Spleen (tissue), 11 donors: ENCODE measurements at regions not wholly inside any gene's neighbourhood (a gene's known extent, or its start where the extent isn't known, plus 50 kb on each side); places are given as distances from the start of the nearest gene placed in this dataset.
"Not testable (repeated sequence)": the region's sequence is repeated elsewhere in the genome, so short reads cannot be mapped to it uniquely, and the experiment has no call there.

Source experiments
- DNase-seq: peaks from one replicate; pipeline ENCODE4 v3.0.0-alpha.2; 2020
- H3K27ac ChIP-seq, 8 donors: fragments of 200-600 bp; sonication (generic) in 7 of 8; 1 replicate in 4 of 8; 2 replicates in 4 of 8; pipeline versions ENCODE4 v1.5.0 to v1.8.0; 2016 to 2021; ENCODE audit warnings: inconsistent platforms in 4 of 8, mild to moderate bottlenecking in 4 of 8, moderate library complexity in 1 of 8
- H3K27me3 ChIP-seq, 7 donors: fragments of 200-600 bp; sonication (generic) in 6 of 7; replicated peaks in 1 of 7; 1 replicate in 4 of 7; 2 replicates in 3 of 7; pipeline versions ENCODE4 v1.5.0 to v1.8.0; 2016 to 2021; ENCODE audit warnings: inconsistent platforms in 3 of 7, mild to moderate bottlenecking in 1 of 7
- H3K36me3 ChIP-seq, 6 donors: fragments of 200-600 bp; sonication (generic) in 5 of 6; 1 replicate in 4 of 6; 2 replicates in 2 of 6; pipeline versions ENCODE4 v1.5.0 to v1.8.0; 2016 to 2021; ENCODE audit warnings: inconsistent platforms in 2 of 6
- H3K4me1 ChIP-seq, 6 donors: fragments of 200-600 bp; sonication (generic) in 5 of 6; 1 replicate in 3 of 6; 2 replicates in 3 of 6; pipeline versions ENCODE4 v1.5.0 to v1.8.0; 2016 to 2021; ENCODE audit warnings: inconsistent platforms in 3 of 6
- H3K4me3 ChIP-seq, 8 donors: fragments of 200-600 bp; sonication (generic) in 7 of 8; 1 replicate in 4 of 8; 2 replicates in 4 of 8; pipeline versions ENCODE4 v1.5.0 to v1.8.0; 2016 to 2021; ENCODE audit warnings: inconsistent platforms in 4 of 8, mild to moderate bottlenecking in 4 of 8, moderate library complexity in 2 of 8
- H3K9me3 ChIP-seq, 8 donors: fragments of 200-600 bp; sonication (generic) in 7 of 8; 1 replicate in 4 of 8; 2 replicates in 4 of 8; pipeline versions ENCODE4 v1.5.0 to v1.8.0; 2016 to 2021; ENCODE audit warnings: inconsistent platforms in 4 of 8
- CTCF ChIP-seq, 11 experiments: fragments of 200-600 bp in 7 of 11; fragments of 450-650 bp in 4 of 11; sonication (generic) in 4 of 11; IDR thresholded peaks in 8 of 11; conservative IDR thresholded peaks in 3 of 11; 1 replicate in 7 of 11; 2 replicates in 4 of 11; pipeline versions ENCODE4 v1.4.0 to v1.8.0; 2016 to 2021; ENCODE audit warnings: antibody characterized with exemption in 11 of 11, inconsistent platforms in 4 of 11, mild to moderate bottlenecking in 1 of 11
- POLR2A ChIP-seq, 3 donors: fragments of 450-650 bp; IDR thresholded peaks; one replicate each; pipeline ENCODE4 v1.5.1; 2017; ENCODE audit warnings: antibody characterized with exemption in 3 of 3, mild to moderate bottlenecking in 1 of 3
- POLR2AphosphoS5 ChIP-seq, 3 donors: sonication (generic); formaldehyde crosslinking; IDR thresholded peaks; one replicate each; pipeline ENCODE4 v1.5.1; 2017; ENCODE audit warnings: antibody characterized with exemption in 3 of 3
- WGBS, 5 donors: extraction: QIAGEN DNeasy Blood & Tissue Kit in 3 of 5; methylation state at CpG; one replicate each; pipeline versions ENCODE4 v1.1.5 to v1.1.7; 2013 to 2018; 5-methylcytosine and 5-hydroxymethylcytosine counted together
- intact Hi-C: fragments of 100-400 bp; cut with DNase I; formaldehyde crosslinking; loops from one replicate; pipeline ENCODE4 v1.15.0; 2023; ENCODE audit warnings: low total_unique reads
- donor health status: healthy with polysubstance abuse.
- donor health status: DM: no; HTN: no; CAD: no; lungs with moderate emphysema.
- donor health status: DM: no; HTN: no; CAD: no.
- donor health status: Bipolar disorder and iron deficiency.
- donor health status: healthy.
- donor health status: DM: no; HTN: no; CAD: no.
- donor health status: DM: yes; HTN: yes; CAD: no.

- intact Hi-C loops = no loop called here
- DNase-seq = no peak
- Histone ChIP-seq H3K27me3 (peaks cover 0 to 30% (median 3%) of the 10 kb centered on the region in 7 donors), H3K4me3 (no peak overlapping the region), H3K36me3 (no peaks in the 10 kb centered on the region), H3K27ac (no peak overlapping the region), H3K9me3 (no peaks in the 10 kb centered on the region), H3K4me1 (peaks cover 0 to 9% (median 6%) of the 10 kb centered on the region in 6 donors)
- 88 to 96% (median 95%) methylated on average over 19 to 46 of the region's 46 CpGs for WGBS, 5 donors
- no peak for TF ChIP-seq POLR2A (IDR thresholded peaks at IDR 0.05)
- TF ChIP-seq CTCF (IDR thresholded peaks at IDR 0.05 in 8 of 11, conservative IDR thresholded peaks at IDR 0.05 in 3 of 11) = no peak
- TF ChIP-seq POLR2AphosphoS5 (IDR thresholded peaks at IDR 0.05) = no peak
Measured at GRCh38 chr9:78441822-78442431, 145.0 kb downstream of the PSAT1 start.

- H3K4me1 ChIP-seq, DNase-seq, H3K9me3 ChIP-seq, H3K27ac ChIP-seq, H3K36me3 ChIP-seq, intact Hi-C loops, H3K4me3 ChIP-seq: not testable (repeated sequence)
- H3K27me3 ChIP-seq = peaks cover 0 to 28% (median 0%) of the 10 kb centered on the region in 7 donors
- WGBS, 5 donors = 83 to 93% (median 88%) methylated on average over 7 of the region's 7 CpGs
Measured at GRCh38 chr9:78442577-78442976, 145.7 kb downstream of the PSAT1 start.

DNA sequence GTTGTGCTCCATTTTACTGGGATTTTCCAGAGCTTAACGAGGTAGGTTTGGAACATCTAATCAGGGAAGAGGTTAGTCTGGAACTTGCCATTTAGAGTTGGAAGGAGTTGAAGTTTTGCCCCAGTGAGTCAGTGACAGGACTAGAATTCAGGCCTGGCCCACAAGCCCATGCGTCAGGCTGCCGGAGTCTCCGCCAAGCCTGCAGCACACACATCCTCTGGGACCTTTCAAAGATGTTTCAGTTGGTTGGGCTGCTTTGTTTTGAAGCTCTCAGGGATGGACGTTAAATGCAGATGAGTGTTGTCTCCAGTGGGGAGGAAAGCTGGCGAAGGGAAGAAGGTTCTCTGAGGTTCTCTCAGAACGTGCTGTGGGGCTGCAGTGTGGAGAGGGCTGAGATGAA, 147.0 kb downstream of the PSAT1 start:
- H3K4me1 ChIP-seq = peaks cover 0 to 8% (median 6%) of the 10 kb centered on the region in 6 donors
- H3K27ac ChIP-seq = no peak overlapping the region
- no peaks in the 10 kb centered on the region for H3K9me3 ChIP-seq
- intact Hi-C loops = no loop called here
- no peak for DNase-seq
- TF ChIP-seq POLR2A (IDR thresholded peaks at IDR 0.05) (no peak), CTCF (IDR thresholded peaks at IDR 0.05 in 8 of 11, conservative IDR thresholded peaks at IDR 0.05 in 3 of 11) (no peak), POLR2AphosphoS5 (IDR thresholded peaks at IDR 0.05) (no peak)
- H3K4me3 ChIP-seq = no peak overlapping the region
- H3K27me3 ChIP-seq = peaks cover 0 to 16% (median 0%) of the 10 kb centered on the region in 7 donors
- no peaks in the 10 kb centered on the region for H3K36me3 ChIP-seq
- WGBS, 5 donors = 71 to 85% (median 81%) methylated on average over 7 of the region's 7 CpGs

- peaks cover 0 to 7% (median 0%) of the 10 kb centered on the region in 7 donors for H3K27me3 ChIP-seq
- WGBS, 5 donors = 87 to 94% (median 92%) methylated on average over 8 of the region's 8 CpGs
- no peak overlapping the region for H3K27ac ChIP-seq
- DNase-seq = no peak
- intact Hi-C loops = no loop called here
- H3K36me3 ChIP-seq = no peaks in the 10 kb centered on the region
- TF ChIP-seq CTCF (IDR thresholded peaks at IDR 0.05 in 8 of 11, conservative IDR thresholded peaks at IDR 0.05 in 3 of 11) (no peak), POLR2AphosphoS5 (IDR thresholded peaks at IDR 0.05) (no peak)
- H3K9me3 ChIP-seq = no peaks in the 10 kb centered on the region
- H3K4me1 ChIP-seq = no peaks in the 10 kb centered on the region
- H3K4me3 ChIP-seq = no peak overlapping the region
Measured at GRCh38 chr9:78448960-78449673, 152.2 kb downstream of the PSAT1 start.
